Glutamatergic neuron (in vitro differentiated cells): ENCODE measurements at regions not wholly inside any gene's neighbourhood (a gene's known extent, or its start where the extent isn't known, plus 50 kb on each side); places are given as distances from the start of the nearest gene placed in this dataset.

Source experiments
- DNase-seq: peaks from one replicate; pipeline ENCODE4 v3.0.0; 2022
- H3K27ac Mint-ChIP-seq: one replicate; pipeline ENCODE4 v1.8.0; 2020; ENCODE audit warnings: mild to moderate bottlenecking, mixed read lengths, inconsistent platforms; ENCODE audit not compliant: unreplicated experiment
- H3K27me3 Mint-ChIP-seq: one replicate; pipeline ENCODE4 v1.8.0; 2020; ENCODE audit warnings: mild to moderate bottlenecking, moderate library complexity, mixed read lengths, inconsistent platforms; ENCODE audit not compliant: unreplicated experiment
- H3K36me3 Mint-ChIP-seq: one replicate; pipeline ENCODE4 v1.8.0; 2020; ENCODE audit warnings: mild to moderate bottlenecking, mixed read lengths, inconsistent platforms; ENCODE audit not compliant: unreplicated experiment
- H3K4me1 Mint-ChIP-seq: one replicate; pipeline ENCODE4 v1.8.0; 2020; ENCODE audit warnings: mild to moderate bottlenecking, low read depth, mixed read lengths, inconsistent platforms; ENCODE audit not compliant: unreplicated experiment
- H3K4me3 Mint-ChIP-seq: one replicate; pipeline ENCODE4 v1.8.0; 2020; ENCODE audit warnings: mild to moderate bottlenecking, mixed read lengths, inconsistent platforms; ENCODE audit not compliant: unreplicated experiment
- H3K9me3 Mint-ChIP-seq: one replicate; pipeline ENCODE4 v1.8.0; 2020; ENCODE audit warnings: mild to moderate bottlenecking, moderate library complexity, mixed read lengths, inconsistent platforms; ENCODE audit not compliant: unreplicated experiment
- CTCF ChIP-seq: fragments of 200-600 bp; sonication (generic); IDR thresholded peaks from one replicate; pipeline ENCODE4 v1.5.0; 2021; ENCODE audit not compliant: partially characterized antibody, unreplicated experiment

DNA sequence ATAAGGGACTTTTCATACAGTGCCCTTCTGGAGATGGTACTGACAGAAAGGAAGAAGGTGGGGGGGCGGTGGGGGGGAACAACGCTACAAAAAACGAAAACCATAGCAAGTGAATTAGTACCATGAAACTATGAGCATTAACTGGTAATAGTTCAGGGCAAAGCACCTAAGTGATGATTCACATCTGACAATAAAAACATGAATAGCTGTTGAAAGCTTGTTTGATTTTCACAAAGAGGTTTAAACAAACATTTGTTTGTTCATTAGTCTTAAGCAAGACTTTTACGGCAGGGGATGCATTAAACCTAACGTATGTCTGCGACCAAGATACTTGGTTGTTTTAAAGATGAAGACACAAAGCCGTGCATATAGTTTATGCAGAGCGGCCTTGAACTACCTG, 177.5 kb downstream of the LMO4 start:
- H3K36me3 Mint-ChIP-seq: no peaks in the 10 kb centered on the region
- peaks cover 3% of the 10 kb centered on the region for H3K27me3 Mint-ChIP-seq
- no peak overlapping the region for H3K27ac Mint-ChIP-seq
- no peaks in the 10 kb centered on the region for H3K9me3 Mint-ChIP-seq
- no peaks in the 10 kb centered on the region for H3K4me1 Mint-ChIP-seq
- DNase-seq: no peak
- TF ChIP-seq CTCF: no peak
- no peak overlapping the region for H3K4me3 Mint-ChIP-seq

DNA sequence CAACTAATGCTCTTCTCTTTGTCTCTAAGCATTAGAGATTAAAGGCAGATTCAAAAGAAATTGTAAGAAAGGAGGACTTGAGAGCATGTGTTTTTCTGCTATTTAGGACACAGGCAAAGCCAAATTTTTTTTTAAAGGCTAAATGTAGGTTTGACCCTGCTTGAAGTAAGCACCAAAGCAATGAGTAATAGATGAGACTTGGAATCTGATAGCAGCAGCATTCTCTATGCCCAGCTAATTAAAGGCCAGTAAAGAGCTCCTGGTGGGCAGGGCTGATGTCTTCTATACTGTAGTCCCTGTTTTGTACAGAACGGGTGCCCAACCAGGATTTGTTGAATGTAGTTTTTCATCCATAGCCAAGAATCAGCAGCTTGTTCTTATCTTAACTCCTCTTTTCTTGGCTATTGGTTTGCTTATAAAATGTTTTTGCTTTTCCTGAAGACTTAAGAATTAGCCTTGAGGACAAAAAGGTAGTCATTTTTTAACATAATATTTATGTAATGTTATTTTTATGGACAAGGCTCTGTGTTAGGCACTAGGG, 179.6 kb downstream of the LMO4 start:
- TF ChIP-seq CTCF: no peak
- Mint-ChIP-seq H3K36me3 (no peaks in the 10 kb centered on the region), H3K27ac (no peak overlapping the region), H3K9me3 (no peaks in the 10 kb centered on the region), H3K4me3 (no peak overlapping the region), H3K4me1 (no peaks in the 10 kb centered on the region), H3K27me3 (peaks cover 3% of the 10 kb centered on the region)
- no peak for DNase-seq

DNA sequence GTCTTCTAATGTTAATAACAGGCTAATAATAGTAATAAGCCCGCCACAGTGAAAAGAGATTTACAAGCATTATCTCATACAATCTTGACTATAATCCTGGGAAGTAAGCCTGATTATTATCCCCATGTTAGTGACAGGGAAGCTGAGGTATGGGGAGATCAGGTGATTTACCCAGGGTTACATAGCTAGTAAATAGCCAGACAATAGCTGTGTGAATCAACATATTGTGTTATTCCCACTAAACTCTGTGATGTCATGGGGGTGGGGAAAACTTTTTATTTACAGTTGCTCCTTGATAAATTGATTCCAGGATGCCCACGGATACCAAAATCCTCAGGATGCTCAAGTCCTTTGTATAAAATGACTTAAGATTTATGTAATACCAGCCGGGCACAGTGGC, 181.9 kb downstream of the LMO4 start:
- no peak for TF ChIP-seq CTCF

GRCh38 chr1:87511449-87511848, 182.8 kb downstream of the LMO4 start:
- no peak for TF ChIP-seq CTCF

More for the DNA sequence above, 181.9 kb downstream of the LMO4 start:
- no peak for DNase-seq
- Mint-ChIP-seq H3K4me1 (no peaks in the 10 kb centered on the region), H3K27ac (no peak overlapping the region), H3K36me3 (no peaks in the 10 kb centered on the region), H3K27me3 (peaks cover 5% of the 10 kb centered on the region), H3K4me3 (no peak overlapping the region), H3K9me3 (no peaks in the 10 kb centered on the region)

GRCh38 chr1:87512431-87512830, 183.8 kb downstream of the LMO4 start:
- Mint-ChIP-seq H3K4me1 (no peaks in the 10 kb centered on the region), H3K4me3 (no peak overlapping the region), H3K27me3 (peaks cover 1% of the 10 kb centered on the region), H3K36me3 (no peaks in the 10 kb centered on the region), H3K27ac (no peak overlapping the region), H3K9me3 (no peaks in the 10 kb centered on the region)
- TF ChIP-seq CTCF: no peak
- no peak for DNase-seq

More at GRCh38 chr1:87511449-87511848, 182.8 kb downstream of the LMO4 start:
- Mint-ChIP-seq H3K36me3 (no peaks in the 10 kb centered on the region), H3K4me1 (no peaks in the 10 kb centered on the region), H3K27me3 (peaks cover 1% of the 10 kb centered on the region), H3K27ac (no peak overlapping the region), H3K4me3 (no peak overlapping the region), H3K9me3 (no peaks in the 10 kb centered on the region)
- DNase-seq: no peak
